ENCODE measurements at regions not wholly inside any gene's neighbourhood (a gene's known extent, or its start where the extent isn't known, plus 50 kb on each side); places are given as distances from the start of the nearest gene placed in this dataset.

DNA sequence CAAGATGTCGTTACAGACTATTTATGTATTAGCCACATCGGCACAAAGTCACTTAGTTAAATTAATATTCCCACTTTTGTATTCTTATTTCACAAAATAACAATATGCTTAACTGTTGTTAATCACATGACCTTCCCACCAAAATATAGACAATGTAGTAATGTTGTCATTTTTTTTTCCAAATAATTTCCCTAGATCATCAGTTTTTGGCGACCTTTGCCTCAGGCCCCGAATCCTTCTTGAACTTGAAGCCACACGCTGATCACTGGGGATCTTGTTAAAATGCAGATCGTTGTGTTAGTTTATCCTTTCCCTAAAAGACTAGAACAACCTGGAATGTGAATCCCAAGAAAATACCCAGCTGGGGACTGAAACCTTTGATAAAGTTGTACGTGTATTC lies 497.6 kb downstream of the SUCLG1 start:
- TF ChIP-seq, protein P1, sequence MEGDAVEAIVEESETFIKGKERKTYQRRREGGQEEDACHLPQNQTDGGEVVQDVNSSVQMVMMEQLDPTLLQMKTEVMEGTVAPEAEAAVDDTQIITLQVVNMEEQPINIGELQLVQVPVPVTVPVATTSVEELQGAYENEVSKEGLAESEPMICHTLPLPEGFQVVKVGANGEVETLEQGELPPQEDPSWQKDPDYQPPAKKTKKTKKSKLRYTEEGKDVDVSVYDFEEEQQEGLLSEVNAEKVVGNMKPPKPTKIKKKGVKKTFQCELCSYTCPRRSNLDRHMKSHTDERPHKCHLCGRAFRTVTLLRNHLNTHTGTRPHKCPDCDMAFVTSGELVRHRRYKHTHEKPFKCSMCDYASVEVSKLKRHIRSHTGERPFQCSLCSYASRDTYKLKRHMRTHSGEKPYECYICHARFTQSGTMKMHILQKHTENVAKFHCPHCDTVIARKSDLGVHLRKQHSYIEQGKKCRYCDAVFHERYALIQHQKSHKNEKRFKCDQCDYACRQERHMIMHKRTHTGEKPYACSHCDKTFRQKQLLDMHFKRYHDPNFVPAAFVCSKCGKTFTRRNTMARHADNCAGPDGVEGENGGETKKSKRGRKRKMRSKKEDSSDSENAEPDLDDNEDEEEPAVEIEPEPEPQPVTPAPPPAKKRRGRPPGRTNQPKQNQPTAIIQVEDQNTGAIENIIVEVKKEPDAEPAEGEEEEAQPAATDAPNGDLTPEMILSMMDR (IDR thresholded peaks at IDR 0.05), result no peak
- TF ChIP-seq ZFX (IDR thresholded peaks at IDR 0.05; ENCODE audit: borderline replicate concordance), result no peak

All from 22Rv1 (cell line).